Vagina (tissue), 2 donors: ENCODE measurements at regions not wholly inside any gene's neighbourhood (a gene's known extent, or its start where the extent isn't known, plus 50 kb on each side); places are given as distances from the start of the nearest gene placed in this dataset.
A peak's percentile ranks its signal among the peaks of the same experiment; 100 is the strongest.

Experiments used
- DNase-seq, 2 donors: peaks; one replicate each; pipeline ENCODE4 v3.0.0-alpha.2; 2017; ENCODE audit errors: extremely low spot score in 2 of 2
- H3K27ac ChIP-seq: fragments of 200-600 bp; sonication (generic); one replicate; pipeline ENCODE4 v1.5.1; 2019
- H3K27me3 ChIP-seq: fragments of 200-600 bp; sonication (generic); one replicate; pipeline ENCODE4 v1.5.1; 2019
- H3K36me3 ChIP-seq, 2 donors: fragments of 200-600 bp; sonication (generic); one replicate each; pipeline ENCODE4 v1.5.1; 2017 to 2019
- H3K4me1 ChIP-seq: fragments of 200-600 bp; sonication (generic); one replicate; pipeline ENCODE4 v1.5.1; 2019
- H3K4me3 ChIP-seq, 2 donors: fragments of 200-600 bp; sonication (generic); 1 replicate in 1 of 2; 2 replicates in 1 of 2; pipeline ENCODE4 v1.5.1; 2016 to 2019
- H3K9me3 ChIP-seq: fragments of 200-600 bp; sonication (generic); one replicate; pipeline ENCODE4 v1.5.1; 2019
- POLR2A ChIP-seq, 2 donors: fragments of 450-650 bp; IDR thresholded peaks; one replicate each; pipeline ENCODE4 v1.6.1; 2017; ENCODE audit warnings: antibody characterized with exemption in 2 of 2, mild to moderate bottlenecking in 2 of 2, moderate library complexity in 2 of 2
- POLR2AphosphoS5 ChIP-seq, 2 donors: sonication (generic); formaldehyde crosslinking; IDR thresholded peaks; one replicate each; pipeline ENCODE4 v1.9.0; 2017; ENCODE audit warnings: antibody characterized with exemption in 2 of 2, mild to moderate bottlenecking in 2 of 2, low read depth in 1 of 2; ENCODE audit not compliant: insufficient read depth in 1 of 2
- intact Hi-C: fragments of 100-400 bp; cut with DNase I; formaldehyde crosslinking; loops from one replicate; pipeline ENCODE4 v1.15.1; 2023
- TF ChIP-seq, protein P1 (sequence below), 3 experiments: fragments of 450-650 bp in 2 of 3; fragments of 200-600 bp in 1 of 3; sonication (generic) in 1 of 3; IDR thresholded peaks; one replicate each; pipeline ENCODE4 v1.5.1; 2017 to 2019; ENCODE audit warnings: antibody characterized with exemption in 3 of 3, mild to moderate bottlenecking in 2 of 3, moderate library complexity in 2 of 3

DNA sequence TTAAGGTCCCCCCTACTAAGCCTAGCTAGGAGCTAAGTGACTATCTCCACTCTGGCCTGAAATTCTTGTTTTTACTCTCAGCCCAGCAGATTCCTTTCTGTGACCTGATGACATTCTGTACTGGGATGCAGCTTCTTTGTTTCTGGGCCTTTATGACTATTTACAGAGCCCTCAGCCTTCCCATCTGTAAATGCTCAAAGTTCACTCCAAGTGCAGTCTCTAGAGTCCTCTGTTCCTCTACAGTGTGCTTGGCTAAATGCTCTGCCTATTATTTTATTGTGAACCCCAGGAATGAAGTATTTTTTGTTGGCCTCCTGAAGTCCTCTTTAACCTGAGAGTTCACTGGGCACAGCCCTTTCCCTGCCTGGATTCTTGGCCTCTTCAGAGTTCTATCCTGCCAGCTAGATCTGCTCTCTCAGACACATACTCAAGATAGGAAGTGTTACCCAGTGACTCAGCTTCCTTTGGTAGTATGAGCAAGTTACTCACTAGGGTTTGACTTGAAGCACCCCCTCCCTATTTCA lies 278.1 kb upstream of the P2RY1 start:
- no peaks in the 10 kb centered on the region for H3K27me3 ChIP-seq
- no peaks in the 10 kb centered on the region for H3K9me3 ChIP-seq
- no peaks in the 10 kb centered on the region for H3K36me3 ChIP-seq
- H3K27ac ChIP-seq: peak overlapping the region; percentile 22
- H3K4me3 ChIP-seq: no peak overlapping the region
- peaks cover 45% of the 10 kb centered on the region for H3K4me1 ChIP-seq
- intact Hi-C loops: no loop called here
- no peak for DNase-seq
- TF ChIP-seq, protein P1, sequence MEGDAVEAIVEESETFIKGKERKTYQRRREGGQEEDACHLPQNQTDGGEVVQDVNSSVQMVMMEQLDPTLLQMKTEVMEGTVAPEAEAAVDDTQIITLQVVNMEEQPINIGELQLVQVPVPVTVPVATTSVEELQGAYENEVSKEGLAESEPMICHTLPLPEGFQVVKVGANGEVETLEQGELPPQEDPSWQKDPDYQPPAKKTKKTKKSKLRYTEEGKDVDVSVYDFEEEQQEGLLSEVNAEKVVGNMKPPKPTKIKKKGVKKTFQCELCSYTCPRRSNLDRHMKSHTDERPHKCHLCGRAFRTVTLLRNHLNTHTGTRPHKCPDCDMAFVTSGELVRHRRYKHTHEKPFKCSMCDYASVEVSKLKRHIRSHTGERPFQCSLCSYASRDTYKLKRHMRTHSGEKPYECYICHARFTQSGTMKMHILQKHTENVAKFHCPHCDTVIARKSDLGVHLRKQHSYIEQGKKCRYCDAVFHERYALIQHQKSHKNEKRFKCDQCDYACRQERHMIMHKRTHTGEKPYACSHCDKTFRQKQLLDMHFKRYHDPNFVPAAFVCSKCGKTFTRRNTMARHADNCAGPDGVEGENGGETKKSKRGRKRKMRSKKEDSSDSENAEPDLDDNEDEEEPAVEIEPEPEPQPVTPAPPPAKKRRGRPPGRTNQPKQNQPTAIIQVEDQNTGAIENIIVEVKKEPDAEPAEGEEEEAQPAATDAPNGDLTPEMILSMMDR (IDR thresholded peaks at IDR 0.05): no peak
- TF ChIP-seq POLR2A (IDR thresholded peaks at IDR 0.05) (no peak), POLR2AphosphoS5 (IDR thresholded peaks at IDR 0.05; ENCODE audit: insufficient read depth in 1 of 2, low read depth in 1 of 2) (peak in 1 of 2 donors; percentile 45)

DNA sequence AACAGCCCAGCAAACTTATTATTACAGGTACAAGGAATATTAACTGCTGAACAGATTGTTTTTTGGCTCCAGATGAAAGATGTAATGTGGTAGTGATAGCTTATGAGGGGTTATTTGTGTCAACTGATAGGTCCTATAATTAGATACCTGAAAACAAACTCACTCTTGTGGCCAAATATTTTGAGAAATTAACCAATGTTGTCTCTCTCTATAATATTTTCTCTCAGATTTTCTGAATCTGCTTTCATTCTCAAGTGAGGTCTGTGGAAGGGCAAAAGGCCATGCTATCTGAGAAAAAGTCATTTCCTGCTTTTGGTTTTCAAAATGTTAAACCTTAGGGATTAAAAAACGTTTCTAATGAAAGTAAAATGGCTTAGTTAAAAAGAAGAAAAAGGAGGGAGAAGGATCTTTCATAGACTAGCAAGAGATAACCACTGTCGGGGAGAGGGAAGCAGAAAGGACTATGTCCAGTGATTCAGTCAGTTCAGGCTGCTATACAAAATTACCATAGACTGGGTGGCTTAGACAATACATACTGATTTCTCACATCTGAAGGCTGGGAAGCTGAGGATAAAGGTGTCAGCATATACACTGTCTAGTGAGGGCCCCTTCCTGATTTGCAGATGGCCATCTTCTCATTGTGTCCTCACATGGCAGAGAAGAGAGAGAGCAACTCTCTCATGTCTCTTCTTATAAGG lies 277.5 kb upstream of the P2RY1 start:
- Histone ChIP-seq H3K27ac (peak overlapping the region; percentile 22), H3K9me3 (no peaks in the 10 kb centered on the region), H3K4me3 (no peak overlapping the region), H3K36me3 (no peaks in the 10 kb centered on the region), H3K4me1 (peaks cover 45% of the 10 kb centered on the region), H3K27me3 (no peaks in the 10 kb centered on the region)
- no peak for DNase-seq
- intact Hi-C loops: no loop called here
- no peak for TF ChIP-seq POLR2A (IDR thresholded peaks at IDR 0.05)
- TF ChIP-seq POLR2AphosphoS5 (IDR thresholded peaks at IDR 0.05; ENCODE audit: insufficient read depth in 1 of 2, low read depth in 1 of 2): no peak
- TF ChIP-seq, protein P1 (IDR thresholded peaks at IDR 0.05): no peak

DNA sequence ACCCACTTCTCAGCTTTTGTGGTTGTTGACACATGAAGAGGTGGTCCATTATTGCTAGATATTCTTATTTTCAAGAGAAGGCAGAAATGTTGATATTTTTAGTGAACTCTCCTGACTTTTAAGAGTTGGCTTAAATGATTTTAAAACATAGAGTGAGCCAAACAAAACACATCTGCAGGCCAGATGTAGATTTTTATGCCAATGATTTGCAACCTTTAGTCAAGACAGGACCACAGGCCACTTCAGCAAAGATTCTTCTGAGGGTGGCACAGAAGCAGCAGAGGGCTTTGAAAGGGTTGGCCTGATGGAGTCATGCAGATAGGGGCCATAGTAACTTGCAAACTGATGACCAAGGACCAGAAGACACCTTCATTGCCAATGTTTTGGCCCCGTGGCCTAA lies 276.5 kb upstream of the P2RY1 start:
- no peaks in the 10 kb centered on the region for H3K27me3 ChIP-seq
- no peaks in the 10 kb centered on the region for H3K9me3 ChIP-seq
- no peak overlapping the region for H3K27ac ChIP-seq
- H3K4me1 ChIP-seq: peaks cover 45% of the 10 kb centered on the region
- TF ChIP-seq POLR2A (IDR thresholded peaks at IDR 0.05) (no peak), POLR2AphosphoS5 (IDR thresholded peaks at IDR 0.05; ENCODE audit: insufficient read depth in 1 of 2, low read depth in 1 of 2) (no peak)
- TF ChIP-seq, protein P1 (IDR thresholded peaks at IDR 0.05): no peak
- no peak for DNase-seq
- intact Hi-C loops: no loop called here
- no peak overlapping the region for H3K4me3 ChIP-seq
- H3K36me3 ChIP-seq: no peaks in the 10 kb centered on the region

DNA sequence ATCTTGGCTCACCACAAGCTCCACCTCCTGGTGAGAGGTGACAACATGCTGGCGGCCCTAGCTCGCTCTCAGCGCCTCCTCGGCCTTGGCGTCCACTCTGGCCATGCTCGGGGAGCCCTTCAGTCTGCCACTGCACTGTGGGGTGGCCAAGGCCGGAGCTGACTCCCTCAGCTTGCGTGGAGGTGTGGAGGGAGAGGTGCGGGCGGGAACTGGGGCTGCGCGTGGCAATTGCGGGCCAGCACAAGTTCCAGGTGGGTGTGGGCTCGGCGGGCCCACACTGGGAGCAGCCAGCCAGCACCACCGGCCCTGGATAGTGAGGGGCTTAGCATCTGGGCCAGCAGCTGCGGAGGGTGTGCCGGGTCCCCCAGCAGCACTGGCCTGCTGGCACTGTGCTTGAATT lies 275.7 kb upstream of the P2RY1 start:
- no peak for DNase-seq
- Histone ChIP-seq H3K36me3 (no peaks in the 10 kb centered on the region), H3K27me3 (no peaks in the 10 kb centered on the region), H3K27ac (no peak overlapping the region), H3K4me1 (peaks cover 45% of the 10 kb centered on the region), H3K9me3 (no peaks in the 10 kb centered on the region), H3K4me3 (no peak overlapping the region)
- intact Hi-C loops: no loop called here
- no peak for TF ChIP-seq POLR2AphosphoS5 (IDR thresholded peaks at IDR 0.05; ENCODE audit: insufficient read depth in 1 of 2, low read depth in 1 of 2)
- no peak for TF ChIP-seq POLR2A (IDR thresholded peaks at IDR 0.05)
- TF ChIP-seq, protein P1 (IDR thresholded peaks at IDR 0.05): no peak

DNA sequence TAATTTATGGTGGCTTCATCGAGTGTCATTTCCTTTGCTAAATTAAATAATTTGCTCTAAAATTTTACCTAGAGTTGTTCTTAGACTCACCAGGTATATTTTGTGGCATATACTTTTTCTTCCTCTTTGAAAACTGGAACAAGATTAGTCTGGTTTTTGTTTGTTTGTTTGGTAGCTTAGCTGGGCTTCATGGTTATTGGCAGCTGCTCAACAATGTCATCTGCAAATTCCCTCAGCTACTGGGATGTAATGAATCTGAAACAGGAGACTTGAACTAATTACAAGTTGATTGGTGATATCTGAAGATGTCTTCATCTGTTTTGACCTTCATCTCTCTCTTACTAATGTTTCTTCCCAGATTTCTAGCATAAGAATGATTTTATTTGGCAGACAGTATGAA lies 270.5 kb upstream of the P2RY1 start:
- intact Hi-C loops: no loop called here
- TF ChIP-seq, protein P1 (IDR thresholded peaks at IDR 0.05): no peak
- Histone ChIP-seq H3K9me3 (no peaks in the 10 kb centered on the region), H3K4me3 (no peak overlapping the region), H3K4me1 (no peaks in the 10 kb centered on the region), H3K27ac (no peak overlapping the region), H3K27me3 (no peaks in the 10 kb centered on the region), H3K36me3 (no peaks in the 10 kb centered on the region)
- DNase-seq: no peak
